ENCODE measurements at regions not wholly inside any gene's neighbourhood (a gene's known extent, or its start where the extent isn't known, plus 50 kb on each side); places are given as distances from the start of the nearest gene placed in this dataset.

DNA sequence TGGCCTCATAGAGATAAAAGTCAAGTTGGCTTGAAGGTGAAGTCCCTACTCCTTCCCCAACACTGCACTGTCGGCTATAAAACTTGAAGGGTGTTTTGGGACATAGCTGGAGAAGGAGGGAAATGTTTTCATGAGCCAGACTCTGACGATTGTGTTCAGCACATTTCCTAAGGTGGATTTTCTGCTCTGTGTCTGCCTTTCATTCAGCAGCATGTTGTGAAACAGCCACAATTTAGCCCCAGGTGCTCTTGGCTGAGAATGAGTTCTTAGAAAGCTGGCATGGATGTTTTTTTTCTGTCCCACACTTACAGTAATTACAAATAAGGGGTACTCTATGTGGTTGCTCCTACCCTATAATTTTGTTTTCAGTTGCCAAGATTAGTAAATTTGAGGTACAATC, 492.4 kb downstream of the MCTP2 start:
- H3K36me3 ChIP-seq (replicated peaks; ENCODE audit: low read depth, low read length): no peaks in the 10 kb centered on the region
- H3K79me2 ChIP-seq (ENCODE audit: low read length): no peaks in the 10 kb centered on the region
- no peak overlapping the region for H3K4me3 ChIP-seq (ENCODE audit: low read length)
- no peak for TF ChIP-seq EZH2phosphoT487 (IDR thresholded peaks at IDR 0.05; ENCODE audit: low read depth)
- no peak for TF ChIP-seq CTCF (IDR thresholded peaks at IDR 0.05; ENCODE audit: low read depth, low read length)
- H3K27me3 ChIP-seq (ENCODE audit: low read depth, low read length): peaks cover 3% of the 10 kb centered on the region; the same call in 1 of the 2 replicates
- H2AFZ ChIP-seq (ENCODE audit: low read depth, low read length): no peak overlapping the region
- no peak overlapping the region for H3K9ac ChIP-seq (ENCODE audit: low read length)
- H3K4me1 ChIP-seq (ENCODE audit: low read length): no peaks in the 10 kb centered on the region
- no peaks in the 10 kb centered on the region for H3K9me3 ChIP-seq (ENCODE audit: insufficient read depth, low read length)
- H4K20me1 ChIP-seq (ENCODE audit: insufficient read depth, low read length): no peaks in the 10 kb centered on the region
- H3K4me2 ChIP-seq (ENCODE audit: low read length): no peak overlapping the region
- no peak overlapping the region for H3K27ac ChIP-seq (ENCODE audit: low read length)

GRCh38 chr15:94731286-94731685, 499.9 kb downstream of the MCTP2 start:
- Histone ChIP-seq H3K4me2 (ENCODE audit: low read length) (no peak overlapping the region), H3K9ac (ENCODE audit: low read length) (no peak overlapping the region), H3K4me1 (ENCODE audit: low read length) (no peaks in the 10 kb centered on the region), H3K36me3 (replicated peaks; ENCODE audit: low read depth, low read length) (no peaks in the 10 kb centered on the region), H3K4me3 (ENCODE audit: low read length) (no peak overlapping the region), H4K20me1 (ENCODE audit: insufficient read depth, low read length) (no peaks in the 10 kb centered on the region), H3K9me3 (ENCODE audit: insufficient read depth, low read length) (no peaks in the 10 kb centered on the region), H3K27me3 (ENCODE audit: low read depth, low read length) (peaks cover 7% of the 10 kb centered on the region; the same call in 1 of the 2 replicates), H3K27ac (ENCODE audit: low read length) (no peak overlapping the region), H2AFZ (ENCODE audit: low read depth, low read length) (no peak overlapping the region), H3K79me2 (ENCODE audit: low read length) (no peaks in the 10 kb centered on the region)
- TF ChIP-seq CTCF (IDR thresholded peaks at IDR 0.05; ENCODE audit: low read depth, low read length) (no peak), EZH2phosphoT487 (IDR thresholded peaks at IDR 0.05; ENCODE audit: low read depth) (no peak)

DNA sequence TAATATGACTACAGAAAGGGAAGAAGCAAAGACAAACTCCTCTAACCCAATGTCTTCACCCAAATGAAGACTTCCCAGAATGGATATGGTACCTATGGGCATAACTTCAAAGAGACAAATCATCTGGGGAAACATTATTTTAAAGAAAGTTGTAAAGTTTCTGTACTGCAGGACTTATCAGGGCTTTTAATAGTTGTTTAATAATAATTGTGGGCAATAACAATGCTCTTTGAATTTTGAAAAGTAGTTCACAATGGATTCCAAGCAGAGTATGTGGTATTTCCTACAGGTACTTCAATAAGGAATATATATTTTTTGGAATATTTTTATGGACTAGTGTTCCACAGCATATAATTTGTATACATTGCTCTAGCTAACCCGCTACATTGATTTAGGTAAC, 503.1 kb downstream of the MCTP2 start:
- H3K4me3 ChIP-seq (ENCODE audit: low read length): no peak overlapping the region
- no peak overlapping the region for H3K9ac ChIP-seq (ENCODE audit: low read length)
- no peaks in the 10 kb centered on the region for H3K4me1 ChIP-seq (ENCODE audit: low read length)
- H3K27ac ChIP-seq (ENCODE audit: low read length): no peak overlapping the region
- H3K4me2 ChIP-seq (ENCODE audit: low read length): no peak overlapping the region
- H3K79me2 ChIP-seq (ENCODE audit: low read length): no peaks in the 10 kb centered on the region
- H2AFZ ChIP-seq (ENCODE audit: low read depth, low read length): no peak overlapping the region
- H4K20me1 ChIP-seq (ENCODE audit: insufficient read depth, low read length): no peaks in the 10 kb centered on the region
- peaks cover 9% of the 10 kb centered on the region; the same call in 1 of the 2 replicates for H3K27me3 ChIP-seq (ENCODE audit: low read depth, low read length)
- no peaks in the 10 kb centered on the region for H3K9me3 ChIP-seq (ENCODE audit: insufficient read depth, low read length)
- TF ChIP-seq EZH2phosphoT487 (IDR thresholded peaks at IDR 0.05; ENCODE audit: low read depth) (no peak), CTCF (IDR thresholded peaks at IDR 0.05; ENCODE audit: low read depth, low read length) (no peak)
- H3K36me3 ChIP-seq (replicated peaks; ENCODE audit: low read depth, low read length): no peaks in the 10 kb centered on the region

GRCh38 chr15:94736236-94736635, 504.9 kb downstream of the MCTP2 start:
- Histone ChIP-seq H2AFZ (ENCODE audit: low read depth, low read length) (no peak overlapping the region), H3K27me3 (ENCODE audit: low read depth, low read length) (peaks cover 9% of the 10 kb centered on the region; the same call in 1 of the 2 replicates), H3K79me2 (ENCODE audit: low read length) (no peaks in the 10 kb centered on the region), H3K4me3 (ENCODE audit: low read length) (no peak overlapping the region), H4K20me1 (ENCODE audit: insufficient read depth, low read length) (no peaks in the 10 kb centered on the region), H3K4me1 (ENCODE audit: low read length) (no peaks in the 10 kb centered on the region), H3K9ac (ENCODE audit: low read length) (no peak overlapping the region), H3K9me3 (ENCODE audit: insufficient read depth, low read length) (no peaks in the 10 kb centered on the region), H3K4me2 (ENCODE audit: low read length) (no peak overlapping the region), H3K27ac (ENCODE audit: low read length) (no peak overlapping the region), H3K36me3 (replicated peaks; ENCODE audit: low read depth, low read length) (no peaks in the 10 kb centered on the region)
- no peak for TF ChIP-seq CTCF (IDR thresholded peaks at IDR 0.05; ENCODE audit: low read depth, low read length)
- no peak for TF ChIP-seq EZH2phosphoT487 (IDR thresholded peaks at IDR 0.05; ENCODE audit: low read depth)

Data from OCI-LY3 (cell line).